IMR-90 (cell line): ENCODE measurements at regions not wholly inside any gene's neighbourhood (a gene's known extent, or its start where the extent isn't known, plus 50 kb on each side); places are given as distances from the start of the nearest gene placed in this dataset.

ENCODE experiments used
- ATAC-seq: fragments of 200-7000 bp; cut with Tn5 transposase; 2 replicates; pipeline ENCODE4 v1.9.1; 2020; ENCODE audit warnings: low read depth, mild to moderate bottlenecking, moderate library complexity
- BruUV-seq: library from RNA; stranded (reverse); fragments of 400-500 nt; replicated peaks from 2 replicates; lab custom pipeline; 2021; lab: Mats Ljungman, UMichigan
- CTCF ChIA-PET: fragments of 300-600 bp; formaldehyde crosslinking; extraction: SDS; loops from one replicate; lab custom pipeline; 2021; ENCODE audit warnings: antibody characterized with exemption; lab: Yijun Ruan, JAX
- POLR2A ChIA-PET: fragments of 300-600 bp; sonication (Branson Sonifier 250); formaldehyde crosslinking; loops from one replicate; lab custom pipeline; 2022; ENCODE audit warnings: antibody characterized with exemption; ENCODE audit not compliant: unreplicated experiment; lab: Charles Lee
- DNase-seq: peaks from one replicate; pipeline ENCODE4 v3.0.0; 2013
- H2AFZ ChIP-seq: replicated peaks from 2 replicates; pipeline ENCODE3; 2013; ENCODE audit warnings: low read length, mild to moderate bottlenecking; ENCODE audit not compliant: poor library complexity
- H2AK5ac ChIP-seq: 2 replicates; pipeline ENCODE4 v1.6.1; 2013; ENCODE audit warnings: low read depth, low read length, inconsistent platforms
- H2AK9ac ChIP-seq: replicated peaks from 2 replicates; pipeline ENCODE3; 2013; ENCODE audit warnings: mild to moderate bottlenecking, low read depth, low read length, moderate library complexity; ENCODE audit not compliant: poor library complexity
- H2BK120ac ChIP-seq: 2 replicates; pipeline ENCODE4 v1.6.1; 2013; ENCODE audit warnings: low read depth, low read length, inconsistent platforms
- H2BK15ac ChIP-seq: 3 replicates; pipeline ENCODE4 v1.6.1; 2013; ENCODE audit warnings: low read depth, low read length, inconsistent platforms
- H2BK20ac ChIP-seq: 2 replicates; pipeline ENCODE4 v1.6.1; 2013; ENCODE audit warnings: low read depth, mild to moderate bottlenecking, inconsistent platforms, low read length, moderate library complexity
- H2BK5ac ChIP-seq: 2 replicates; pipeline ENCODE4 v1.6.1; 2013; ENCODE audit warnings: mild to moderate bottlenecking, low read depth, low read length, inconsistent platforms; ENCODE audit not compliant: poor library complexity, severe bottlenecking
- H3K14ac ChIP-seq: replicated peaks from 2 replicates; pipeline ENCODE4 v1.6.1; 2013; ENCODE audit warnings: low read depth, low read length, inconsistent platforms
- H3K18ac ChIP-seq: 2 replicates; pipeline ENCODE4 v1.6.1; 2013; ENCODE audit warnings: low read depth, low read length, control low read depth
- H3K23ac ChIP-seq: 2 replicates; pipeline ENCODE4 v1.6.1; 2013; ENCODE audit warnings: low read depth, low read length, inconsistent platforms
- H3K27ac ChIP-seq: 2 replicates; pipeline ENCODE4 v1.5.1; 2013; ENCODE audit warnings: mild to moderate bottlenecking, control low read depth, low read length; ENCODE audit not compliant: insufficient read depth
- H3K27me3 ChIP-seq: 2 replicates; pipeline ENCODE4 v1.6.1; 2013; ENCODE audit warnings: low read length; ENCODE audit not compliant: control insufficient read depth, insufficient read depth
- H3K36me3 ChIP-seq: 2 replicates; pipeline ENCODE4 v1.6.1; 2013; ENCODE audit warnings: low read length, mixed read lengths; ENCODE audit not compliant: control insufficient read depth, insufficient read depth
- H3K4ac ChIP-seq: 2 replicates; pipeline ENCODE4 v1.6.1; 2013; ENCODE audit warnings: low read depth, low read length, inconsistent platforms
- H3K4me1 ChIP-seq: 2 replicates; pipeline ENCODE4 v1.6.1; 2013; ENCODE audit warnings: low read length, mixed read lengths; ENCODE audit not compliant: control insufficient read depth, insufficient read depth
- H3K4me2 ChIP-seq: 2 replicates; pipeline ENCODE4 v1.6.1; 2013; ENCODE audit warnings: low read depth, mild to moderate bottlenecking, control low read depth, low read length, moderate library complexity
- H3K4me3 ChIP-seq: 2 replicates; pipeline ENCODE4 v1.5.1; 2013; ENCODE audit warnings: low read depth, mild to moderate bottlenecking, control low read depth, low read length, moderate library complexity; ENCODE audit not compliant: insufficient read depth
- H3K56ac ChIP-seq: 2 replicates; pipeline ENCODE4 v1.6.1; 2013; ENCODE audit warnings: low read length, inconsistent platforms; ENCODE audit not compliant: insufficient read depth; ENCODE audit errors: extremely low read depth
- H3K79me1 ChIP-seq, 2 experiments: 2 replicates each; pipeline ENCODE4 v1.6.1; 2013; ENCODE audit warnings: low read length in 2 of 2, inconsistent platforms in 1 of 2, low read depth in 1 of 2
- H3K9ac ChIP-seq: 2 replicates; pipeline ENCODE4 v1.6.1; 2013; ENCODE audit warnings: low read depth, low read length, control low read depth
- H3K9me1 ChIP-seq: 2 replicates; pipeline ENCODE4 v1.6.1; 2013; ENCODE audit warnings: low read length, inconsistent platforms; ENCODE audit not compliant: insufficient read depth
- H3K9me3 ChIP-seq: 2 replicates; pipeline ENCODE4 v1.6.1; 2013; ENCODE audit warnings: low read length; ENCODE audit not compliant: control insufficient read depth, insufficient read depth
- H4K20me1 ChIP-seq: 2 replicates; pipeline ENCODE4 v1.6.1; 2013; ENCODE audit warnings: low read length, inconsistent platforms; ENCODE audit not compliant: insufficient read depth
- H4K5ac ChIP-seq: 2 replicates; pipeline ENCODE4 v1.6.1; 2013; ENCODE audit warnings: mild to moderate bottlenecking, low read depth, low read length, control low read depth
- H4K8ac ChIP-seq, 2 experiments: 2 replicates each; pipeline ENCODE4 v1.6.1; 2013; ENCODE audit warnings: low read depth in 2 of 2, low read length in 2 of 2, control low read depth in 1 of 2, inconsistent platforms in 1 of 2
- H4K91ac ChIP-seq: 2 replicates; pipeline ENCODE4 v1.6.1; 2013; ENCODE audit warnings: low read depth, low read length, inconsistent platforms; ENCODE audit not compliant: insufficient read depth
- BHLHE40 ChIP-seq: fragments of 150-350 bp; IDR thresholded peaks from 2 replicates; pipeline ENCODE4 v1.6.1; 2016; ENCODE audit warnings: mild to moderate bottlenecking, low read depth, low read length
- CEBPB ChIP-seq: IDR thresholded peaks from 2 replicates; pipeline ENCODE4 v1.6.1; 2012; ENCODE audit warnings: low read depth, low read length, improper control_type of control experiment
- CHD1 ChIP-seq: IDR thresholded peaks from 2 replicates; pipeline ENCODE4 v1.6.1; 2012; ENCODE audit warnings: low read depth, low read length, improper control_type of control experiment
- FOS ChIP-seq: fragments of 150-350 bp; IDR thresholded peaks from 2 replicates; pipeline ENCODE4 v1.6.1; 2016; ENCODE audit warnings: low read depth, low read length
- MAFK ChIP-seq: IDR thresholded peaks from 2 replicates; pipeline ENCODE4 v1.6.1; 2012; ENCODE audit warnings: low read depth, low read length, improper control_type of control experiment
- MAZ ChIP-seq: IDR thresholded peaks from 2 replicates; pipeline ENCODE4 v1.6.1; 2012; ENCODE audit warnings: low read depth, mild to moderate bottlenecking, low read length, improper control_type of control experiment, moderate library complexity, borderline replicate concordance
- MXI1 ChIP-seq: IDR thresholded peaks from 2 replicates; pipeline ENCODE4 v1.6.1; 2012; ENCODE audit warnings: low read depth, mild to moderate bottlenecking, low read length, moderate library complexity, borderline replicate concordance
- NFE2L2 ChIP-seq: fragments of 150-350 bp; IDR thresholded peaks from 2 replicates; pipeline ENCODE4 v1.6.1; 2016; ENCODE audit warnings: low read depth, mild to moderate bottlenecking, low read length
- POLR2A ChIP-seq: IDR thresholded peaks from 2 replicates; pipeline ENCODE4 v1.6.1; 2012; ENCODE audit warnings: mild to moderate bottlenecking, low read depth, low read length
- RAD21 ChIP-seq: IDR thresholded peaks from 2 replicates; pipeline ENCODE4 v1.6.1; 2012; ENCODE audit warnings: low read length, improper control_type of control experiment
- RCOR1 ChIP-seq: IDR thresholded peaks from 2 replicates; pipeline ENCODE4 v1.6.1; 2012; ENCODE audit warnings: mild to moderate bottlenecking, low read length, improper control_type of control experiment; ENCODE audit not compliant: insufficient replicate concordance
- RFX5 ChIP-seq: IDR thresholded peaks from 2 replicates; pipeline ENCODE4 v1.8.0; 2012; ENCODE audit warnings: low read depth, mild to moderate bottlenecking, low read length, moderate library complexity
- SMC3 ChIP-seq: fragments of 150-350 bp; IDR thresholded peaks from 2 replicates; pipeline ENCODE4 v1.6.1; 2016; ENCODE audit warnings: low read depth, mild to moderate bottlenecking, antibody characterized with exemption, low read length, moderate library complexity
- WGBS, 2 experiments: methylation state at CpG; one replicate each; pipeline versions ENCODE4 v1.1.5 to v1.1.7; 2013; ENCODE audit warnings: missing lambda C conversion rate in 2 of 2; ENCODE audit not compliant: insufficient read length in 1 of 2; ENCODE audit errors: extremely low coverage in 2 of 2; 5-methylcytosine and 5-hydroxymethylcytosine counted together
- dilution Hi-C: fragments of 300-500 bp; cut with HindIII; formaldehyde crosslinking; loops from one replicate; pipeline ENCODE4 v1.14.3; 2018; ENCODE audit warnings: low sequenced_read_pairs; ENCODE audit not compliant: unreplicated experiment
- in situ Hi-C: fragments of 300-500 bp; cut with MboI; formaldehyde crosslinking; loops from 3 replicates; pipeline ENCODE4 v1.14.3; 2019; ENCODE audit warnings: low sequenced_read_pairs, inconsistent platforms, mixed read lengths
- intact Hi-C: fragments of 100-400 bp; cut with micrococcal nuclease; formaldehyde crosslinking; loops from 2 replicates; pipeline ENCODE4 v1.10.0; 2022
- TF ChIP-seq, protein P1 (sequence below): conservative IDR thresholded peaks from 2 replicates; pipeline ENCODE4 v1.5.1; 2012; ENCODE audit warnings: mild to moderate bottlenecking, low read depth, low read length, improper control_type of control experiment
- TF ChIP-seq, protein P2 (sequence below): fragments of 150-350 bp; IDR thresholded peaks from 2 replicates; pipeline ENCODE4 v1.6.1; 2017; ENCODE audit warnings: mild to moderate bottlenecking, antibody characterized with exemption, low read length, low read depth
- TF ChIP-seq, protein P3 (sequence below): fragments of 150-350 bp; IDR thresholded peaks from 2 replicates; pipeline ENCODE4 v1.6.1; 2016; ENCODE audit warnings: low read depth, mild to moderate bottlenecking, low read length, moderate library complexity, borderline replicate concordance

DNA sequence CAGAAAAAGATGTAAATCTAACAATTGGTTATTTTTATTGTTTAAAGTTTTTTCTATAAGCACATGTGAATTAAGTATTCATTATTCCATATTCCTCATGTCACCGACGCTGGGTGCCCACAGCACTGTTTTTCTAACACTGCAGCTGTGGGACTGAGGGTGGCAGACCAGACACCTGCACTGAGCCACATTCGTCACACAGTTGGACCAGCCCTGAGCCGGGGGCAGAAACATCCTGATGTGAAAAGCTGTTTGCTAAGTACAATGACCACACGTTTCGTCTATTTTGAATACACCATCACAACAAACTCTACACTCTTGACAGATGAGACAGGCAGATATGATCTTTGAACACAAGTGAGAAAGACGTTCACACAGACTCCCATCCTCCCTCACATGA, 749.5 kb downstream of the KCNJ18 start:
- no peak overlapping the region for H4K5ac ChIP-seq
- no CpG with 5 or more reads among the region's 7 CpGs for WGBS, 2 experiments

More for the DNA sequence above, 749.5 kb downstream of the KCNJ18 start:
- Histone ChIP-seq H4K91ac (no peak overlapping the region), H3K9ac (no peak overlapping the region), H2AK9ac (no peak overlapping the region), H2BK5ac (no peak overlapping the region), H3K27me3 (no peaks in the 10 kb centered on the region), H3K4me3 (no peak overlapping the region), H2BK20ac (no peak overlapping the region), H3K4me1 (no peaks in the 10 kb centered on the region), H3K36me3 (no peaks in the 10 kb centered on the region), H3K23ac (no peak overlapping the region), H2BK15ac (no peak overlapping the region), H3K79me1 (no peaks in the 10 kb centered on the region), H4K20me1 (no peaks in the 10 kb centered on the region), H2AK5ac (no peak overlapping the region), H2AFZ (no peak overlapping the region), H3K18ac (no peak overlapping the region), H3K9me3 (peaks cover 15% of the 10 kb centered on the region), H4K8ac (no peak overlapping the region), H2BK120ac (no peak overlapping the region), H3K56ac (no peak overlapping the region), H3K4me2 (no peak overlapping the region), H3K14ac (no peak overlapping the region), H3K9me1 (no peaks in the 10 kb centered on the region), H3K27ac (no peak overlapping the region), H3K4ac (no peak overlapping the region)
- ChIA-PET CTCF (no interaction called here), POLR2A (no interaction called here)
- no peak for ATAC-seq
- intact Hi-C loops (no loop called here), dilution Hi-C loops (no loop called here), in situ Hi-C loops (no loop called here)
- TF ChIP-seq RFX5 (no peak), FOS (no peak), RCOR1 (no peak), RAD21 (no peak), MAZ (no peak), POLR2A (no peak), CEBPB (no peak), MXI1 (no peak), MAFK (no peak), BHLHE40 (no peak), CHD1 (no peak), SMC3 (no peak), NFE2L2 (no peak)
- TF ChIP-seq, protein P1, sequence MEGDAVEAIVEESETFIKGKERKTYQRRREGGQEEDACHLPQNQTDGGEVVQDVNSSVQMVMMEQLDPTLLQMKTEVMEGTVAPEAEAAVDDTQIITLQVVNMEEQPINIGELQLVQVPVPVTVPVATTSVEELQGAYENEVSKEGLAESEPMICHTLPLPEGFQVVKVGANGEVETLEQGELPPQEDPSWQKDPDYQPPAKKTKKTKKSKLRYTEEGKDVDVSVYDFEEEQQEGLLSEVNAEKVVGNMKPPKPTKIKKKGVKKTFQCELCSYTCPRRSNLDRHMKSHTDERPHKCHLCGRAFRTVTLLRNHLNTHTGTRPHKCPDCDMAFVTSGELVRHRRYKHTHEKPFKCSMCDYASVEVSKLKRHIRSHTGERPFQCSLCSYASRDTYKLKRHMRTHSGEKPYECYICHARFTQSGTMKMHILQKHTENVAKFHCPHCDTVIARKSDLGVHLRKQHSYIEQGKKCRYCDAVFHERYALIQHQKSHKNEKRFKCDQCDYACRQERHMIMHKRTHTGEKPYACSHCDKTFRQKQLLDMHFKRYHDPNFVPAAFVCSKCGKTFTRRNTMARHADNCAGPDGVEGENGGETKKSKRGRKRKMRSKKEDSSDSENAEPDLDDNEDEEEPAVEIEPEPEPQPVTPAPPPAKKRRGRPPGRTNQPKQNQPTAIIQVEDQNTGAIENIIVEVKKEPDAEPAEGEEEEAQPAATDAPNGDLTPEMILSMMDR = no peak
- TF ChIP-seq, protein P2, sequence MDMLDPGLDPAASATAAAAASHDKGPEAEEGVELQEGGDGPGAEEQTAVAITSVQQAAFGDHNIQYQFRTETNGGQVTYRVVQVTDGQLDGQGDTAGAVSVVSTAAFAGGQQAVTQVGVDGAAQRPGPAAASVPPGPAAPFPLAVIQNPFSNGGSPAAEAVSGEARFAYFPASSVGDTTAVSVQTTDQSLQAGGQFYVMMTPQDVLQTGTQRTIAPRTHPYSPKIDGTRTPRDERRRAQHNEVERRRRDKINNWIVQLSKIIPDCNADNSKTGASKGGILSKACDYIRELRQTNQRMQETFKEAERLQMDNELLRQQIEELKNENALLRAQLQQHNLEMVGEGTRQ = no peak
- TF ChIP-seq, protein P3, sequence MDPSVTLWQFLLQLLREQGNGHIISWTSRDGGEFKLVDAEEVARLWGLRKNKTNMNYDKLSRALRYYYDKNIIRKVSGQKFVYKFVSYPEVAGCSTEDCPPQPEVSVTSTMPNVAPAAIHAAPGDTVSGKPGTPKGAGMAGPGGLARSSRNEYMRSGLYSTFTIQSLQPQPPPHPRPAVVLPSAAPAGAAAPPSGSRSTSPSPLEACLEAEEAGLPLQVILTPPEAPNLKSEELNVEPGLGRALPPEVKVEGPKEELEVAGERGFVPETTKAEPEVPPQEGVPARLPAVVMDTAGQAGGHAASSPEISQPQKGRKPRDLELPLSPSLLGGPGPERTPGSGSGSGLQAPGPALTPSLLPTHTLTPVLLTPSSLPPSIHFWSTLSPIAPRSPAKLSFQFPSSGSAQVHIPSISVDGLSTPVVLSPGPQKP = no peak
- no TSS peak for BruUV-seq
- no peak for DNase-seq
